T-helper 17 cell (primary cell): ENCODE measurements at regions not wholly inside any gene's neighbourhood (a gene's known extent, or its start where the extent isn't known, plus 50 kb on each side); places are given as distances from the start of the nearest gene placed in this dataset.

Source experiments
- ATAC-seq: fragments of 150-1000 bp; cut with Tn5 transposase; 2 replicates; pipeline ENCODE4 v1.10.0; 2021; ENCODE audit warnings: mild to moderate bottlenecking, moderate library complexity
- DNase-seq, 3 donors: peaks; one replicate each; pipeline versions ENCODE4 v3.0.0 to v3.0.0-alpha.2; 2020 to 2021
- H3K9me3 ChIP-seq: one replicate; pipeline ENCODE4 v1.7.0; 2013; ENCODE audit warnings: low read length, mild to moderate bottlenecking; ENCODE audit not compliant: control insufficient read depth, poor library complexity, severe bottlenecking
- H3K27ac Mint-ChIP-seq: one replicate; pipeline ENCODE4 v1.8.0; 2022; ENCODE audit warnings: mild to moderate bottlenecking, moderate library complexity, mixed read lengths
- H3K27me3 Mint-ChIP-seq: one replicate; pipeline ENCODE4 v1.8.0; 2022; ENCODE audit warnings: mixed read lengths
- H3K36me3 Mint-ChIP-seq: one replicate; pipeline ENCODE4 v1.8.0; 2022; ENCODE audit warnings: low read depth, mixed read lengths
- H3K4me1 Mint-ChIP-seq: one replicate; pipeline ENCODE4 v1.8.0; 2022; ENCODE audit warnings: mild to moderate bottlenecking, mixed read lengths
- H3K4me3 Mint-ChIP-seq: one replicate; pipeline ENCODE4 v1.8.0; 2022; ENCODE audit warnings: mild to moderate bottlenecking, moderate library complexity, mixed read lengths

DNA sequence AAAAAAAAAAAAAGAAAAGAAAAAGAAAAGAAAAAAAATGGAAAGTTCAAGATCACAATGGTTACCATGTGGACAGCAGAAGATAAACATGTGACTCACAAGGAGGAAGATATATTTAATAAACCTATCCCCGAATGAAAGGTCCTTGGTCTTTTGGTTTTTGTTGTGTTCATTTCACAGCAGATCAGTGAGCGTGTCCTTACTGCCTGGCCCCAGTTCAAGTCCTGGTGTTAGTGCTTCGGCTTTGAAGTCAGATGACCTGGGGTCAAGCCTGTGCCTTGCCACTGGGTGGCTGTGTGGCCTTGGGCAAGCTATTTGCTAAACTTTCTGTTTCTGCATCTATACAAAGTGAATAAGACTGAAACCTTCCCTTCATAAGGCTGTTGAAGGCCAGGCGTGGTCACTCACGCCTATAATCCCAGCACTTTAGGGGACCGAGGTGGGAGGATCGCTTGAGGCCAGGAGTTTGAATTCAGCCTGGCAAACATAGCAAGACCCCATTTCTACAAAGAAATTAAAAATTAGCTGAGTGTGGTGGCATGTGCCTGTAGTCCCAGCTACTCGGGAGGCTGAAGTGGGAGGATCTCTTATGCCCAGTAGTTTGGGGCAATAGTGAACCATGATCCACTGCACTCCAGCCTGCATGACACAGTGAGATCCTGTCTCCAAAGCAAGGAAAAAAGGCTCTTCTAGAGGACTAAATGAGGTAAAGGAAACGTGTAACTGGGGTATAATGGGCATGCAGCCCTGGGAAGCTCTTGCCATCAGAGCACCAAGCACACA, 94.5 kb upstream of the SPATA31D4 start:
- H3K9me3 ChIP-seq = no peaks in the 10 kb centered on the region
- no peaks in the 10 kb centered on the region for H3K36me3 Mint-ChIP-seq
- DNase-seq = no peak
- no peak overlapping the region for H3K27ac Mint-ChIP-seq
- H3K27me3 Mint-ChIP-seq = no peaks in the 10 kb centered on the region
- H3K4me3 Mint-ChIP-seq = no peak overlapping the region
- no peaks in the 10 kb centered on the region for H3K4me1 Mint-ChIP-seq
- ATAC-seq = no peak

- DNase-seq = no peak
- H3K4me3 Mint-ChIP-seq = no peak overlapping the region
- H3K9me3 ChIP-seq = no peaks in the 10 kb centered on the region
- no peaks in the 10 kb centered on the region for H3K27me3 Mint-ChIP-seq
- no peaks in the 10 kb centered on the region for H3K4me1 Mint-ChIP-seq
- H3K36me3 Mint-ChIP-seq = no peaks in the 10 kb centered on the region
- no peak for ATAC-seq
- H3K27ac Mint-ChIP-seq = no peak overlapping the region
Measured at GRCh38 chr9:81841333-81841732, 86.9 kb upstream of the SPATA31D4 start.

- no peak overlapping the region for H3K4me3 Mint-ChIP-seq
- no peaks in the 10 kb centered on the region for H3K36me3 Mint-ChIP-seq
- ATAC-seq (no peak), DNase-seq (no peak)
- H3K4me1 Mint-ChIP-seq = no peaks in the 10 kb centered on the region
- no peaks in the 10 kb centered on the region for H3K9me3 ChIP-seq
- H3K27me3 Mint-ChIP-seq = no peaks in the 10 kb centered on the region
- no peak overlapping the region for H3K27ac Mint-ChIP-seq
Measured at GRCh38 chr9:81844131-81844567, 84.1 kb upstream of the SPATA31D4 start.

- DNase-seq (no peak), ATAC-seq (no peak)
- H3K27ac Mint-ChIP-seq = no peak overlapping the region
- H3K27me3 Mint-ChIP-seq = no peaks in the 10 kb centered on the region
- H3K36me3 Mint-ChIP-seq = no peaks in the 10 kb centered on the region
- no peak overlapping the region for H3K4me3 Mint-ChIP-seq
- no peaks in the 10 kb centered on the region for H3K4me1 Mint-ChIP-seq
- H3K9me3 ChIP-seq = no peaks in the 10 kb centered on the region
Measured at GRCh38 chr9:81847181-81847915, 80.9 kb upstream of the SPATA31D4 start.

GRCh38 chr9:81848472-81848871, 79.8 kb upstream of the SPATA31D4 start:
- no peak overlapping the region for H3K27ac Mint-ChIP-seq
- H3K4me3 Mint-ChIP-seq = no peak overlapping the region
- no peaks in the 10 kb centered on the region for H3K4me1 Mint-ChIP-seq
- DNase-seq (no peak), ATAC-seq (no peak)
- no peaks in the 10 kb centered on the region for H3K9me3 ChIP-seq
- no peaks in the 10 kb centered on the region for H3K27me3 Mint-ChIP-seq
- no peaks in the 10 kb centered on the region for H3K36me3 Mint-ChIP-seq

GRCh38 chr9:81849631-81850259, 78.5 kb upstream of the SPATA31D4 start:
- Mint-ChIP-seq H3K4me1 (no peaks in the 10 kb centered on the region), H3K27ac (no peak overlapping the region), H3K36me3 (no peaks in the 10 kb centered on the region), H3K4me3 (no peak overlapping the region), H3K27me3 (no peaks in the 10 kb centered on the region)
- DNase-seq = no peak
- no peak for ATAC-seq
- no peaks in the 10 kb centered on the region for H3K9me3 ChIP-seq

- no peak for ATAC-seq
- Mint-ChIP-seq H3K4me1 (no peaks in the 10 kb centered on the region), H3K27ac (no peak overlapping the region), H3K36me3 (no peaks in the 10 kb centered on the region), H3K27me3 (no peaks in the 10 kb centered on the region), H3K4me3 (no peak overlapping the region)
- no peaks in the 10 kb centered on the region for H3K9me3 ChIP-seq
- DNase-seq = no peak
Measured at GRCh38 chr9:81850724-81851123, 77.5 kb upstream of the SPATA31D4 start.

DNA sequence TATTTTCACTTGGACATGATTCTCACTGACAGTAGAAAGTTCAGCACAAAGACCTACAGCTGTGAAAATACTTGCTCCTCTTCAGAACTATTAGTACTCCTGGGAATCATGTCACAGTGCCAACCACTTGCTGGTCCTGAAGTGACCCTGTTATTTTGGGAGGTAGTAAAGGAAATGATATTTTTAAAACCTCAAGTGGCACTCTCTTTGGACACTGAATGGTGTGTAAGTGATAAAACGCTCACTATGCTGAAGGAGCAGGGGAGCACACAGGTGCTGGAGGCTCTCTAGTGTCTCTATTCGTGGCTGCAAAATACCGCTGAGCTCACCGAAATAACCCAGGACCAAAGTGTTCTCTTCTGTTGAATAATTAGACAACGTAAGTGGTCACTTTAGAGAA, 76.9 kb upstream of the SPATA31D4 start:
- H3K36me3 Mint-ChIP-seq = no peaks in the 10 kb centered on the region
- H3K27ac Mint-ChIP-seq = no peak overlapping the region
- no peaks in the 10 kb centered on the region for H3K27me3 Mint-ChIP-seq

DNA sequence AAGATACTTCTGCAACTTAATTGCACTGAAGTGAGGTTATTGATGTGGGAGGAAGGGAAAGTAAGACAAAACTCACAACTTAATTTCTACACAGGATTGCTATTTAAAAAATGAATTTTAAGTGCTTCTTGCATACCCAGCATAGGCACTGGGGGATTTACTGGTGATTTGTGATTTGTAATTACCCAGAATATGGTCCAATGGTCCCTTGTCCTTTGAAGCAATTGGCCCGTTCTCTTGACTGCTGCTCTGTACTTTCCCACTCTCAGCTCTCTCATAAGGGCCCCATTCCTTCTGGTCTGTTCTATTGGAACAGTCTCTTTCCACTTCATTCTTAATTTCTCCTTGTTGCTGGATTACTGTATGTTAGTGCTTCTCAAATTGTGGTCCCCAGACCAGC, 75.4 kb upstream of the SPATA31D4 start:
- Mint-ChIP-seq H3K4me3 (no peak overlapping the region), H3K27me3 (no peaks in the 10 kb centered on the region), H3K27ac (no peak overlapping the region), H3K4me1 (no peaks in the 10 kb centered on the region), H3K36me3 (no peaks in the 10 kb centered on the region)
- H3K9me3 ChIP-seq = no peaks in the 10 kb centered on the region
- ATAC-seq (no peak), DNase-seq (no peak)

More for the DNA sequence above, 76.9 kb upstream of the SPATA31D4 start:
- Mint-ChIP-seq H3K4me1 (no peaks in the 10 kb centered on the region), H3K4me3 (no peak overlapping the region)
- no peak for ATAC-seq
- H3K9me3 ChIP-seq = no peaks in the 10 kb centered on the region
- DNase-seq = no peak

GRCh38 chr9:81855538-81855937, 72.7 kb upstream of the SPATA31D4 start:
- H3K4me3 Mint-ChIP-seq = no peak overlapping the region
- DNase-seq (no peak), ATAC-seq (no peak)
- no peaks in the 10 kb centered on the region for H3K4me1 Mint-ChIP-seq
- H3K36me3 Mint-ChIP-seq = no peaks in the 10 kb centered on the region
- no peaks in the 10 kb centered on the region for H3K9me3 ChIP-seq
- H3K27ac Mint-ChIP-seq = no peak overlapping the region
- H3K27me3 Mint-ChIP-seq = no peaks in the 10 kb centered on the region

DNA sequence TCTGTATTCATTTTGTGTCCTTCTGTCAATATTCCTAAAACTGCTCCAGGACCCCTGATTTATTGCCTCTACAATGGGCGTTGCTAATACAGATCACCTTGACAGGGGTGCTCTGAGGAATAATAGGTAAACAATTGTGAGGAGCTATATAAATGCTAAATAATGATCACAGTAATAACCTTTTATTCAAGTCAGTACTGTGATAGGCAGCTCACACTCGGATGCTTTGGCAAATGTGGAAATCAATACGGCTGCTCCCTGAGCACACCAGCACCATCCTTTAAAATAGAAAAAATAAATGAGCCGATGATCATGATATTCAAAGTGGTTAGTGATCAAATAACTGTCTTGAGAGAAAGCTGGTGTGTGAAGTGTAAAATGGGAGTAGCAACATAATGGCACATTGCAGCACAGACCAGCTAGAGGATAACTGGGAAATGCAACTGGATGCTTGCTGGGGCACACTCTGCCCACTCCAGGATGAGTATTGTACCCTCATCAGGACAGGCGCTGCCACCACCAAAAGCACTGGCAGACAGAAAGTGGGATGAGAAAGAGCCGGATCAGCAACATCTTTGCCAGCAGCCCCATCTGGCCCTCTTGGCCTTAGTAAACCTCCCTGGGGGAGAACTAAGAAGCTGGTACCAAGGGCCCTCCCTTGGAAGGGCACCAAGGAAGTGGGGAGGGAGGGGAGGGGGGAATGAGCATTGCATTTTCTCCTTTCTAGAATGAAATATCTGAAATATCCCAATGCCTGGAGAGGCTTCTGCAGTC, 69.4 kb upstream of the SPATA31D4 start:
- ATAC-seq (no peak), DNase-seq (no peak)
- no peak overlapping the region for H3K27ac Mint-ChIP-seq
- H3K4me1 Mint-ChIP-seq = no peaks in the 10 kb centered on the region
- H3K4me3 Mint-ChIP-seq = no peak overlapping the region
- no peaks in the 10 kb centered on the region for H3K27me3 Mint-ChIP-seq
- no peaks in the 10 kb centered on the region for H3K36me3 Mint-ChIP-seq
- H3K9me3 ChIP-seq = no peaks in the 10 kb centered on the region

- H3K36me3 Mint-ChIP-seq = no peaks in the 10 kb centered on the region
- no peaks in the 10 kb centered on the region for H3K27me3 Mint-ChIP-seq
- no peak overlapping the region for H3K27ac Mint-ChIP-seq
- no peaks in the 10 kb centered on the region for H3K4me1 Mint-ChIP-seq
- no peak overlapping the region for H3K4me3 Mint-ChIP-seq
- H3K9me3 ChIP-seq = no peaks in the 10 kb centered on the region
- ATAC-seq = no peak
- no peak for DNase-seq
Measured at GRCh38 chr9:81860581-81860980, 67.6 kb upstream of the SPATA31D4 start.

DNA sequence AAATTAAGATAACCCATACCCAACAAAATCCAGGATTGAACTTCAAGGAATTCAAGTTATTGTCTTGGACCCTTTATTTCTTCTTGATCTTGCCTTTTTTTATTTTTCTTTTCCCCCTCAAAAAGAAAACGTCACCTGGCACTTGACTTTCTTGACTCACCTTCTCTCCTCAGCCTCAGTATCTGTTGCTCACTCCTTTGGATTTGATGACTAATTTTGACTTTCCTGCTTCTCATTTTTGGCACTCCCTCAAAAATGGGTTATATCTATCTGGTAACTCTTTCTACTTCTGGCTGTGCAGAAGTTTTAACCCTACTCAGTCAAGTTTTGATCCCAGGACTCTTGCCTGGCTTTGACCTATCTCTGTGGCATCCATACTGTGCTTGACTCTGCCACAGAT, 66.6 kb upstream of the SPATA31D4 start:
- no peak overlapping the region for H3K27ac Mint-ChIP-seq
- H3K36me3 Mint-ChIP-seq = no peaks in the 10 kb centered on the region
- ATAC-seq (no peak), DNase-seq (no peak)
- H3K4me1 Mint-ChIP-seq = no peaks in the 10 kb centered on the region
- H3K4me3 Mint-ChIP-seq = no peak overlapping the region
- H3K27me3 Mint-ChIP-seq = no peaks in the 10 kb centered on the region
- no peaks in the 10 kb centered on the region for H3K9me3 ChIP-seq
